K562 (cell line): ENCODE measurements at regions not wholly inside any gene's neighbourhood (a gene's known extent, or its start where the extent isn't known, plus 50 kb on each side); places are given as distances from the start of the nearest gene placed in this dataset.

Experiments used
- ELF1 ChIP-seq: fragments of 200-800 bp; sonication (Bioruptor generic); IDR thresholded peaks from 2 replicates; pipeline ENCODE4 v1.6.1; 2016; ENCODE audit warnings: missing genetic modification characterization, missing compliant biosample characterization
- POLR2A ChIP-seq: fragments of 450-650 bp; conservative IDR thresholded peaks from 2 replicates; pipeline ENCODE4 v1.6.1; 2016
- RFX5 ChIP-seq: IDR thresholded peaks from 2 replicates; pipeline ENCODE4 v1.6.1; 2011; ENCODE audit warnings: low read depth, mild to moderate bottlenecking, improper control_type of control experiment, low read length
- SMAD3 ChIP-seq: fragments of 450-650 bp; formaldehyde crosslinking; conservative IDR thresholded peaks from 2 replicates; pipeline ENCODE4 v1.4.0; 2020; ENCODE audit warnings: mild to moderate bottlenecking
- ZNF707 ChIP-seq: fragments of 250-450 bp; sonication (Bioruptor Pico); conservative IDR thresholded peaks from 2 replicates; pipeline ENCODE4 v1.8.0; 2022; ENCODE audit warnings: inconsistent platforms, mild to moderate bottlenecking, moderate library complexity
- TF ChIP-seq, protein P1 (sequence below), 3 experiments: fragments of 200-800 bp in 1 of 3; sonication (Bioruptor generic) in 1 of 3; sonication (generic) in 1 of 3; formaldehyde crosslinking in 1 of 3; IDR thresholded peaks; 2 replicates each; pipeline versions ENCODE4 v1.6.1 to v1.8.0; 2016 to 2022; ENCODE audit warnings: mild to moderate bottlenecking in 2 of 3, missing compliant biosample characterization in 2 of 3, missing genetic modification characterization in 2 of 3, missing genetic modification reagents in 1 of 3

DNA sequence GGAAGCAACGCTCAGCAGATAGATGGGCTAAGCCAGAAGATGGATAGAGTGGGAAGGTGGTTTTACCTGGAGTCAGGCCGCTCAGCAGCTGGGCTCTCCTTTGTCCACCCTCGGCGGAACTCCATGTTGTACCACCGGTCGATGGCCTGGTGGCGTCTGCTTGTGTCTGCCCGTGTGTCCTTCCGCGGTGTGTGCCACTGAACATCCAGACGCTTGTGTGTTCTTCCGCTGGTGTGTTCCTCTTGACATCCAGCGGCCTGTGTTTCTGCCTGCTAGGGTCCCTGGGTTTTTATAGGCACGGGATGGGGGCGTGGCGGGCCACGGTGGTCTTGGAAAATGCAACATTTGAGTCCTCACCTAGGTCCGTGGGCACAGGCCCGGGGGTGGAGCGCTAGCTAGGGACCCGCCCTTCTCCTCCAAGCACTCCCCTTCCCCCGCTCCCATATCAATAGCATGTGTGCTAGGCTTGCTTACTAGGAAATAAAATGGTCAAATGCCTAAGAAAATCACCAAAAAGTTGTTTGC lies 1431.7 kb upstream of the ACVR2A start:
- TF ChIP-seq SMAD3 (CRISPR knock-in tag) (no peak), POLR2A (no peak), ELF1 (tag) (no peak), RFX5 (no peak), ZNF707 (CRISPR knock-in tag) (no peak)
- TF ChIP-seq, protein P1, sequence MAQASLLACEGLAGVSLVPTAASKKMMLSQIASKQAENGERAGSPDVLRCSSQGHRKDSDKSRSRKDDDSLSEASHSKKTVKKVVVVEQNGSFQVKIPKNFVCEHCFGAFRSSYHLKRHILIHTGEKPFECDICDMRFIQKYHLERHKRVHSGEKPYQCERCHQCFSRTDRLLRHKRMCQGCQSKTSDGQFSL (CRISPR knock-in tag; IDR thresholded peaks at IDR 0.05) = no peak
- TF ChIP-seq, protein P1 (tag; IDR thresholded peaks at IDR 0.05) = no peak
